ENCODE measurements at regions not wholly inside any gene's neighbourhood (a gene's known extent, or its start where the extent isn't known, plus 50 kb on each side); places are given as distances from the start of the nearest gene placed in this dataset.

- Histone ChIP-seq H3K27me3 (replicated peaks; ENCODE audit: control insufficient read depth, insufficient read depth, low read length) (no peaks in the 10 kb centered on the region), H3K4me3 (replicated peaks; ENCODE audit: low read depth, low read length) (no peak overlapping the region), H3K36me3 (ENCODE audit: control insufficient read depth, insufficient read depth, low read length) (no peaks in the 10 kb centered on the region)
- no peak for DNase-seq (ENCODE audit: extremely low read depth, insufficient read length)
- TF ChIP-seq CTCF (IDR thresholded peaks at IDR 0.05; ENCODE audit: insufficient read depth, low read length, poor library complexity, severe bottlenecking) = no peak
Measured at GRCh38 chr10:130495116-130495862, 359.1 kb downstream of the GLRX3 start.

DNA sequence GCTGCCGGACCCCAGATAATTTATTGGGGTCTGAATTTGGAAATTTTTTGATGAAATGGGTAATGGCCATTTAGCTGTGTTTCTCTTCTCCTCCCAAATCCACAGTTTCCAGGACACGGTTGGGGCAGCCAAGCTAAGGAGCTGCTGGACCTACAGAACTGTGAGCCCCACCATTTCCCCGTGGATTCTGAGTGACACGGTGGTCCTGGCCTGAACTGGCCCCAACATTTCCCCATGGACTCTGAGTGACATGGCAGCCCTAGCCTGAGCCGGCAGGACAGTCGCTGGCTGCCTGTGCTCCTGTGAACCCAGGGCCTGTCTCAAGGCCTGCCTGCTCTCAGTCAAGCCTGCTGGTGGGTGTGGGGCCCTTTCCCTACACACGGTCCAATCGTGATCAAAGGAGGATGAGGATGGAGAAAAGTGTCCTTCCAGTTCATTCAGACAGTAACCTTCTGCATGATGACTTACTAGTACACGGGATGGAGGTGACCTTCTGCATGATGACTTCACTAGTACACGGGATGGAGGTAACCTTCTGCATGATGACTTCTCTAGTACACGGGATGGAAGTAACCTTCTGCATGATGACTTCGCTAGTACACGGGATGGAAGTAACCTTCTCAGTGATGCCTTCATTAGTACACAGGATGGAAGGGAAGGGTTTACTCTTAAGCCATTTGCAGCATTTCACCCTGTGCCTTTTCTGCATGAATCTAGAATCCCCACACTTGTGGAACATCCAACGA is 359.9 kb downstream of the GLRX3 start:
- H3K4me3 ChIP-seq (replicated peaks; ENCODE audit: low read depth, low read length) = no peak overlapping the region
- no peaks in the 10 kb centered on the region for H3K27me3 ChIP-seq (replicated peaks; ENCODE audit: control insufficient read depth, insufficient read depth, low read length)
- no peaks in the 10 kb centered on the region for H3K36me3 ChIP-seq (ENCODE audit: control insufficient read depth, insufficient read depth, low read length)
- no peak for TF ChIP-seq CTCF (IDR thresholded peaks at IDR 0.05; ENCODE audit: insufficient read depth, low read length, poor library complexity, severe bottlenecking)
- no peak for DNase-seq (ENCODE audit: extremely low read depth, insufficient read length)

- Histone ChIP-seq H3K36me3 (ENCODE audit: control insufficient read depth, insufficient read depth, low read length) (no peaks in the 10 kb centered on the region), H3K27me3 (replicated peaks; ENCODE audit: control insufficient read depth, insufficient read depth, low read length) (no peaks in the 10 kb centered on the region), H3K4me3 (replicated peaks; ENCODE audit: low read depth, low read length) (no peak overlapping the region)
- no peak for TF ChIP-seq CTCF (IDR thresholded peaks at IDR 0.05; ENCODE audit: insufficient read depth, low read length, poor library complexity, severe bottlenecking)
- no peak for DNase-seq (ENCODE audit: extremely low read depth, insufficient read length)
Measured at GRCh38 chr10:130497056-130498010, 361.1 kb downstream of the GLRX3 start.

DNA sequence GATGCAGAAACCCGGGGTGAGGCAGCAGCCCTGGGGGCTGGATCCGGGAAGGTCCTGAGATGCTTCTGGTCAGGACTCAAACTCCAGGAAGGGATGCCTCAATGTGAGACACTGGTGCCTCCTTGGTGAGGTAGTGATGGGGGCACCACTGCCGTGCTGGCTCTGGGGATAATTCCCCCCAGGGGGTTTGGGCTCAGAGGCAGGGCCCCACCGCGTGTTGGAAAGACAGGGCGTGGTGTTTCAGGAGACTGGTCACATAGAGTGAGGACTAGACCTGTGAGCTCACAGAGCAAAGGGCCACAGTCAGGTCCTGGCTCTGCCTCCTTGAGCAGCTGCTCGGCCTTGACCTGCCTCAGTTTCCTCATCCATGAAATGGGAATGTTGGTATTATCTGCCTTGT is 361.9 kb downstream of the GLRX3 start:
- no peak for TF ChIP-seq CTCF (IDR thresholded peaks at IDR 0.05; ENCODE audit: insufficient read depth, low read length, poor library complexity, severe bottlenecking)
- Histone ChIP-seq H3K36me3 (ENCODE audit: control insufficient read depth, insufficient read depth, low read length) (no peaks in the 10 kb centered on the region), H3K4me3 (replicated peaks; ENCODE audit: low read depth, low read length) (no peak overlapping the region), H3K27me3 (replicated peaks; ENCODE audit: control insufficient read depth, insufficient read depth, low read length) (no peaks in the 10 kb centered on the region)
- no peak for DNase-seq (ENCODE audit: extremely low read depth, insufficient read length)

GRCh38 chr10:130498934-130499333 is 362.7 kb downstream of the GLRX3 start:
- no peak for DNase-seq (ENCODE audit: extremely low read depth, insufficient read length)

More at GRCh38 chr10:130498934-130499333, 362.7 kb downstream of the GLRX3 start:
- TF ChIP-seq CTCF (IDR thresholded peaks at IDR 0.05; ENCODE audit: insufficient read depth, low read length, poor library complexity, severe bottlenecking) = no peak
- H3K4me3 ChIP-seq (replicated peaks; ENCODE audit: low read depth, low read length) = no peak overlapping the region
- H3K36me3 ChIP-seq (ENCODE audit: control insufficient read depth, insufficient read depth, low read length) = no peaks in the 10 kb centered on the region
- no peaks in the 10 kb centered on the region for H3K27me3 ChIP-seq (replicated peaks; ENCODE audit: control insufficient read depth, insufficient read depth, low read length)
